Fibroblast of peridontal ligament (primary cell): ENCODE measurements at regions not wholly inside any gene's neighbourhood (a gene's known extent, or its start where the extent isn't known, plus 50 kb on each side); places are given as distances from the start of the nearest gene placed in this dataset.
"Not testable (repeated sequence)": the region's sequence is repeated elsewhere in the genome, so short reads cannot be mapped to it uniquely, and the experiment has no call there.

ENCODE experiments used
- DNase-seq: peaks from one replicate; pipeline ENCODE4 v3.0.0-alpha.2; 2010; ENCODE audit errors: extremely low read depth

- DNase-seq: no peak
Measured at GRCh38 chr2:39487398-39488250, 50.5 kb upstream of the MAP4K3 start.

GRCh38 chr2:39488450-39488849, 51.4 kb upstream of the MAP4K3 start:
- DNase-seq: peak; percentile 86

GRCh38 chr2:39490586-39490985, 53.5 kb upstream of the MAP4K3 start:
- no peak for DNase-seq

GRCh38 chr2:39491653-39492052, 54.6 kb upstream of the MAP4K3 start:
- no peak for DNase-seq

GRCh38 chr2:39492095-39492590, 55.1 kb upstream of the MAP4K3 start:
- DNase-seq: peak; percentile 98

GRCh38 chr2:39492716-39493115, 55.6 kb upstream of the MAP4K3 start:
- no peak for DNase-seq

- peak; percentile 97 for DNase-seq
Measured at GRCh38 chr2:39494784-39495251, 57.7 kb upstream of the MAP4K3 start.

- peak; percentile 88 for DNase-seq
Measured at GRCh38 chr2:39497082-39497801, 60.2 kb upstream of the MAP4K3 start.

GRCh38 chr2:39498176-39498575, 61.1 kb upstream of the MAP4K3 start:
- DNase-seq: not testable (repeated sequence)

GRCh38 chr2:39498786-39499185, 61.7 kb upstream of the MAP4K3 start:
- DNase-seq: no peak

GRCh38 chr2:39499336-39499735, 62.3 kb upstream of the MAP4K3 start:
- peak; percentile 51 for DNase-seq

- DNase-seq: no peak
Measured at GRCh38 chr2:39501412-39501811, 64.3 kb upstream of the MAP4K3 start.

- DNase-seq: no peak
Measured at GRCh38 chr2:39503277-39503676, 66.2 kb upstream of the MAP4K3 start.

- peak; percentile 82 for DNase-seq
Measured at GRCh38 chr2:39504790-39505335, 67.8 kb upstream of the MAP4K3 start.

GRCh38 chr2:39506215-39506614, 69.1 kb upstream of the MAP4K3 start:
- DNase-seq: no peak

GRCh38 chr2:39508198-39508597, 71.1 kb upstream of the MAP4K3 start:
- DNase-seq: peak; percentile 96

- DNase-seq: peak; percentile 39
Measured at GRCh38 chr2:39510140-39510539, 73.1 kb upstream of the MAP4K3 start.

- DNase-seq: no peak
Measured at GRCh38 chr2:39511219-39511604, 74.1 kb upstream of the MAP4K3 start.

- DNase-seq: no peak
Measured at GRCh38 chr2:39511605-39512433, 74.7 kb upstream of the MAP4K3 start.

GRCh38 chr2:39512434-39512935, 75.4 kb upstream of the MAP4K3 start:
- DNase-seq: no peak

GRCh38 chr2:39512941-39513340, 75.9 kb upstream of the MAP4K3 start:
- DNase-seq: no peak
